Right lobe of liver (tissue), 6 donors: ENCODE measurements at regions not wholly inside any gene's neighbourhood (a gene's known extent, or its start where the extent isn't known, plus 50 kb on each side); places are given as distances from the start of the nearest gene placed in this dataset.

Experiments used
- ATAC-seq, 4 donors: fragments of 200-7000 bp; cut with Tn5 transposase; one replicate each; pipeline ENCODE4 v1.9.1; 2020; ENCODE audit warnings: mild to moderate bottlenecking in 4 of 4, moderate library complexity in 4 of 4
- DNase-seq, 3 donors: peaks; one replicate each; pipeline ENCODE4 v3.0.0-alpha.2; 2020
- H3K27ac ChIP-seq, 3 donors: fragments of 200-600 bp; one replicate each; pipeline ENCODE4 v1.8.0; 2022
- H3K27me3 ChIP-seq, 2 donors: fragments of 200-600 bp; one replicate each; pipeline ENCODE4 v1.8.0; 2022
- H3K36me3 ChIP-seq, 4 donors: fragments of 200-600 bp; sonication (generic) in 1 of 4; one replicate each; pipeline versions ENCODE4 v1.5.1 to v1.8.0; 2017 to 2022; ENCODE audit warnings: control low read depth in 1 of 4
- H3K4me1 ChIP-seq, 4 donors: fragments of 200-600 bp; sonication (generic) in 1 of 4; one replicate each; pipeline versions ENCODE4 v1.5.1 to v1.8.0; 2017 to 2022; ENCODE audit warnings: control low read depth in 1 of 4
- H3K4me3 ChIP-seq, 3 donors: fragments of 200-600 bp; one replicate each; pipeline ENCODE4 v1.8.0; 2022
- H3K9me3 ChIP-seq, 4 donors: fragments of 200-600 bp; sonication (generic) in 1 of 4; one replicate each; pipeline versions ENCODE4 v1.5.1 to v1.8.0; 2017 to 2022; ENCODE audit warnings: control low read depth in 1 of 4
- POLR2A ChIP-seq: fragments of 450-650 bp; IDR thresholded peaks from one replicate; pipeline ENCODE4 v1.6.1; 2017; ENCODE audit warnings: antibody characterized with exemption, mild to moderate bottlenecking
- WGBS: methylation state at CpG from one replicate; pipeline ENCODE4 v1.1.6; 2018; ENCODE audit warnings: low coverage, low lambda C conversion rate; ENCODE audit not compliant: insufficient coverage; ENCODE audit errors: missing lambda C conversion rate; 5-methylcytosine and 5-hydroxymethylcytosine counted together
- intact Hi-C, 2 donors: fragments of 100-400 bp; cut with DNase I; formaldehyde crosslinking; loops; one replicate each; pipeline versions ENCODE4 v1.11.2 to v1.14.1; 2022
- TF ChIP-seq, protein P1 (sequence below), 4 donors: fragments of 200-600 bp in 3 of 4; fragments of 450-650 bp in 1 of 4; IDR thresholded peaks; one replicate each; pipeline versions ENCODE4 v1.5.1 to v1.8.0; 2016 to 2022; ENCODE audit warnings: antibody characterized with exemption in 4 of 4, mild to moderate bottlenecking in 2 of 4
- donor health status: DM: no; HTN: yes; CAD: no.
- donor health status: DM: no; HTN: no; CAD: no.
- donor health status: DM: no; HTN: no; CAD: no.
- donor health status: DM: no; HTN: yes; CAD: no.
- donor health status: DM: no; HTN: yes; CAD: no.

DNA sequence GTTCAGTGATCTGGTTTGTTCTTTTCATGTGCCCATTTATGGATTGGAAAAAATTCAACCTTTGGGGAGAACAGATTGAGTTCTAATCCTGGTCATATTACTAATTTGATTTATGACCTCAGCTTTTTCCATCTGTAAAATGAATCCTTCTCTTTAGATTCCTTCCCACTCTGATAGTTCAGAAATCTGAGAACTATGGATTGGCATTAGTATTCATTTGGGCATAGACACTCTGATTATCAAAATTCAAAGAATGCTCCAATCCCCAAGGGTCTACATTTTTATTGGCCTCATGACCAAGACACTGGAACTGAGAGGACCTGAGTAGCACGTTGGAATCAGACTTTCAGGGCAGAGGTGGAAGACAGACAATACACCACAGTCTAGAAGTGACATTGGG lies 405.9 kb upstream of the PAPPA start:
- Histone ChIP-seq H3K4me3 (no peak overlapping the region), H3K9me3 (no peaks in the 10 kb centered on the region), H3K27me3 (no peaks in the 10 kb centered on the region), H3K27ac (no peak overlapping the region), H3K4me1 (no peaks in the 10 kb centered on the region), H3K36me3 (no peaks in the 10 kb centered on the region)
- intact Hi-C loops, result no loop called here
- TF ChIP-seq POLR2A, result no peak
- TF ChIP-seq, protein P1, sequence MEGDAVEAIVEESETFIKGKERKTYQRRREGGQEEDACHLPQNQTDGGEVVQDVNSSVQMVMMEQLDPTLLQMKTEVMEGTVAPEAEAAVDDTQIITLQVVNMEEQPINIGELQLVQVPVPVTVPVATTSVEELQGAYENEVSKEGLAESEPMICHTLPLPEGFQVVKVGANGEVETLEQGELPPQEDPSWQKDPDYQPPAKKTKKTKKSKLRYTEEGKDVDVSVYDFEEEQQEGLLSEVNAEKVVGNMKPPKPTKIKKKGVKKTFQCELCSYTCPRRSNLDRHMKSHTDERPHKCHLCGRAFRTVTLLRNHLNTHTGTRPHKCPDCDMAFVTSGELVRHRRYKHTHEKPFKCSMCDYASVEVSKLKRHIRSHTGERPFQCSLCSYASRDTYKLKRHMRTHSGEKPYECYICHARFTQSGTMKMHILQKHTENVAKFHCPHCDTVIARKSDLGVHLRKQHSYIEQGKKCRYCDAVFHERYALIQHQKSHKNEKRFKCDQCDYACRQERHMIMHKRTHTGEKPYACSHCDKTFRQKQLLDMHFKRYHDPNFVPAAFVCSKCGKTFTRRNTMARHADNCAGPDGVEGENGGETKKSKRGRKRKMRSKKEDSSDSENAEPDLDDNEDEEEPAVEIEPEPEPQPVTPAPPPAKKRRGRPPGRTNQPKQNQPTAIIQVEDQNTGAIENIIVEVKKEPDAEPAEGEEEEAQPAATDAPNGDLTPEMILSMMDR (IDR thresholded peaks at IDR 0.05), result no peak
- ATAC-seq (no peak), DNase-seq (no peak)
- 39% methylated on average over 1 of the region's 1 CpG for WGBS

- H3K27ac ChIP-seq, result no peak overlapping the region
- no peak overlapping the region for H3K4me3 ChIP-seq
- TF ChIP-seq, protein P1 (IDR thresholded peaks at IDR 0.05), result no peak
- TF ChIP-seq POLR2A, result no peak
- H3K36me3 ChIP-seq, result no peaks in the 10 kb centered on the region
- no peaks in the 10 kb centered on the region for H3K9me3 ChIP-seq
- H3K4me1 ChIP-seq, result no peaks in the 10 kb centered on the region
- ATAC-seq (no peak), DNase-seq (no peak)
- no peaks in the 10 kb centered on the region for H3K27me3 ChIP-seq
- intact Hi-C loops, result no loop called here
These were observed 396.9 kb upstream of the PAPPA start for GRCh38 chr9:115756736-115757135.

DNA sequence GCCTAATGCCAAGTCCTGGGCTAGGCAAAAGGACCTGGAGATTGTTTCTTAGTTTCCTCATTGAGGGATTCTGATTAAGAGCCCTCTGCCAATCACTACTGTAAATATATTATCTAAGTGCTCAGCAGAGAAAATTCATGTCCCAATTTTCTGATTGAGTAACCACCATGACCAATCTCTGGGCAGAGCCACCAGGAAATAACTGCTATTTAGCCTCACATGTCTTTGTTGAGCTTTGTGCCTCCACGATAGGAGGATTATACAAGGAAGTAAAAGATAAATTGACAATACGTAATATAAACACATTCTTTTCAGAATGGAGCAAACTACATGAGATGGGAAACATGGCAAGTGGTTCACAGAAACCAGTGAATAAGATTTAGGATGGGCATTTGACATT lies 396.1 kb upstream of the PAPPA start:
- WGBS, result 33% methylated on average over 2 of the region's 2 CpGs
- Histone ChIP-seq H3K4me1 (no peaks in the 10 kb centered on the region), H3K9me3 (no peaks in the 10 kb centered on the region), H3K36me3 (no peaks in the 10 kb centered on the region), H3K27ac (no peak overlapping the region), H3K27me3 (no peaks in the 10 kb centered on the region), H3K4me3 (no peak overlapping the region)
- TF ChIP-seq, protein P1 (IDR thresholded peaks at IDR 0.05), result no peak
- TF ChIP-seq POLR2A, result no peak
- DNase-seq (no peak), ATAC-seq (peak in 1 of 4 donors; percentile 76)
- intact Hi-C loops, result no loop called here

- TF ChIP-seq, protein P1 (IDR thresholded peaks at IDR 0.05), result no peak
- no peak for TF ChIP-seq POLR2A
These were observed 395.1 kb upstream of the PAPPA start for GRCh38 chr9:115758441-115758840.

GRCh38 chr9:115759426-115759825 lies 394.2 kb upstream of the PAPPA start:
- no peak for ATAC-seq
- intact Hi-C loops, result no loop called here
- TF ChIP-seq, protein P1 (IDR thresholded peaks at IDR 0.05), result no peak
- DNase-seq, result no peak
- Histone ChIP-seq H3K36me3 (no peaks in the 10 kb centered on the region), H3K27ac (no peak overlapping the region), H3K9me3 (no peaks in the 10 kb centered on the region), H3K4me3 (no peak overlapping the region), H3K27me3 (no peaks in the 10 kb centered on the region), H3K4me1 (peaks cover 0 to 5% (median 2%) of the 10 kb centered on the region in 4 donors)
- 48% methylated on average over 4 of the region's 4 CpGs for WGBS

More at GRCh38 chr9:115758441-115758840, 395.1 kb upstream of the PAPPA start:
- H3K9me3 ChIP-seq, result no peaks in the 10 kb centered on the region
- ATAC-seq (no peak), DNase-seq (no peak)
- no peak overlapping the region for H3K4me3 ChIP-seq
- no peaks in the 10 kb centered on the region for H3K27me3 ChIP-seq
- H3K27ac ChIP-seq, result no peak overlapping the region
- 54% methylated on average over 3 of the region's 3 CpGs for WGBS
- intact Hi-C loops, result no loop called here
- no peaks in the 10 kb centered on the region for H3K36me3 ChIP-seq
- H3K4me1 ChIP-seq, result no peaks in the 10 kb centered on the region
